ENCODE measurements at regions not wholly inside any gene's neighbourhood (a gene's known extent, or its start where the extent isn't known, plus 50 kb on each side); places are given as distances from the start of the nearest gene placed in this dataset.

GRCh38 chr10:3919709-3920308 is 134.8 kb upstream of the KLF6 start:
- TF ChIP-seq CTCF (IDR thresholded peaks at IDR 0.05): no peak
- TF ChIP-seq POLR2AphosphoS5 (IDR thresholded peaks at IDR 0.05): no peak
- TF ChIP-seq POLR2A (IDR thresholded peaks at IDR 0.05): no peak
- no peak for TF ChIP-seq EP300 (IDR thresholded peaks at IDR 0.05; ENCODE audit: low read depth)
